ENCODE measurements at regions not wholly inside any gene's neighbourhood (a gene's known extent, or its start where the extent isn't known, plus 50 kb on each side); places are given as distances from the start of the nearest gene placed in this dataset.
"Not testable (repeated sequence)": the region's sequence is repeated elsewhere in the genome, so short reads cannot be mapped to it uniquely, and the experiment has no call there.

- not testable (repeated sequence) for H3K4me1 ChIP-seq (ENCODE audit: control insufficient read depth, insufficient read depth, low read length); H3K9ac ChIP-seq (ENCODE audit: low read length); H3K36me3 ChIP-seq (ENCODE audit: control insufficient read depth, insufficient read depth, low read length, severe bottlenecking); H3K9me3 ChIP-seq (ENCODE audit: control insufficient read depth, low read length); H3K4me3 ChIP-seq (ENCODE audit: low read length); DNase-seq (ENCODE audit: low read depth)
- peaks cover 17% of the 10 kb centered on the region for H3K27me3 ChIP-seq (replicated peaks; ENCODE audit: control insufficient read depth, insufficient read depth, low read length)
Observed at GRCh38 chr21:31513541-31513940, 146.0 kb upstream of the SOD1 start.

GRCh38 chr21:31511999-31512398 is 147.5 kb upstream of the SOD1 start:
- not testable (repeated sequence) for H3K4me3 ChIP-seq (ENCODE audit: low read length); H3K4me1 ChIP-seq (ENCODE audit: control insufficient read depth, insufficient read depth, low read length); DNase-seq (ENCODE audit: low read depth); H3K36me3 ChIP-seq (ENCODE audit: control insufficient read depth, insufficient read depth, low read length, severe bottlenecking); H3K9me3 ChIP-seq (ENCODE audit: control insufficient read depth, low read length); H3K9ac ChIP-seq (ENCODE audit: low read length)
- peaks cover 17% of the 10 kb centered on the region for H3K27me3 ChIP-seq (replicated peaks; ENCODE audit: control insufficient read depth, insufficient read depth, low read length)

- Histone ChIP-seq H3K4me3 (ENCODE audit: low read length) (no peak overlapping the region), H3K36me3 (ENCODE audit: control insufficient read depth, insufficient read depth, low read length, severe bottlenecking) (no peaks in the 10 kb centered on the region), H3K4me1 (ENCODE audit: control insufficient read depth, insufficient read depth, low read length) (no peaks in the 10 kb centered on the region), H3K9me3 (ENCODE audit: control insufficient read depth, low read length) (no peaks in the 10 kb centered on the region), H3K27me3 (replicated peaks; ENCODE audit: control insufficient read depth, insufficient read depth, low read length) (peaks cover 17% of the 10 kb centered on the region), H3K9ac (ENCODE audit: low read length) (no peak overlapping the region)
- DNase-seq (ENCODE audit: low read depth) = no peak
Observed at GRCh38 chr21:31511258-31511657, 148.2 kb upstream of the SOD1 start.

GRCh38 chr21:31509194-31510017 is 150.1 kb upstream of the SOD1 start:
- Histone ChIP-seq H3K4me3 (ENCODE audit: low read length) (no peak overlapping the region), H3K27me3 (replicated peaks; ENCODE audit: control insufficient read depth, insufficient read depth, low read length) (peaks cover 6% of the 10 kb centered on the region), H3K9ac (ENCODE audit: low read length) (no peak overlapping the region), H3K9me3 (ENCODE audit: control insufficient read depth, low read length) (no peaks in the 10 kb centered on the region), H3K36me3 (ENCODE audit: control insufficient read depth, insufficient read depth, low read length, severe bottlenecking) (no peaks in the 10 kb centered on the region), H3K4me1 (ENCODE audit: control insufficient read depth, insufficient read depth, low read length) (no peaks in the 10 kb centered on the region)
- DNase-seq (ENCODE audit: low read depth) = peak; percentile 5

GRCh38 chr21:31505975-31506374 is 153.5 kb upstream of the SOD1 start:
- Histone ChIP-seq H3K9ac (ENCODE audit: low read length) (no peak overlapping the region), H3K27me3 (replicated peaks; ENCODE audit: control insufficient read depth, insufficient read depth, low read length) (peaks cover under 1% of the 10 kb centered on the region), H3K9me3 (ENCODE audit: control insufficient read depth, low read length) (no peaks in the 10 kb centered on the region), H3K4me3 (ENCODE audit: low read length) (no peak overlapping the region), H3K4me1 (ENCODE audit: control insufficient read depth, insufficient read depth, low read length) (no peaks in the 10 kb centered on the region), H3K36me3 (ENCODE audit: control insufficient read depth, insufficient read depth, low read length, severe bottlenecking) (no peaks in the 10 kb centered on the region)
- DNase-seq (ENCODE audit: low read depth) = no peak

- Histone ChIP-seq H3K4me3 (ENCODE audit: low read length) (no peak overlapping the region), H3K36me3 (ENCODE audit: control insufficient read depth, insufficient read depth, low read length, severe bottlenecking) (no peaks in the 10 kb centered on the region), H3K4me1 (ENCODE audit: control insufficient read depth, insufficient read depth, low read length) (no peaks in the 10 kb centered on the region), H3K27me3 (replicated peaks; ENCODE audit: control insufficient read depth, insufficient read depth, low read length) (peaks cover 4% of the 10 kb centered on the region), H3K9ac (ENCODE audit: low read length) (no peak overlapping the region), H3K9me3 (ENCODE audit: control insufficient read depth, low read length) (no peaks in the 10 kb centered on the region)
- no peak for DNase-seq (ENCODE audit: low read depth)
Observed at GRCh38 chr21:31503939-31504338, 155.6 kb upstream of the SOD1 start.

GRCh38 chr21:31503467-31503866 is 156.0 kb upstream of the SOD1 start:
- DNase-seq (ENCODE audit: low read depth) = no peak
- Histone ChIP-seq H3K27me3 (replicated peaks; ENCODE audit: control insufficient read depth, insufficient read depth, low read length) (peaks cover 4% of the 10 kb centered on the region), H3K9ac (ENCODE audit: low read length) (no peak overlapping the region), H3K9me3 (ENCODE audit: control insufficient read depth, low read length) (no peaks in the 10 kb centered on the region), H3K4me3 (ENCODE audit: low read length) (no peak overlapping the region), H3K4me1 (ENCODE audit: control insufficient read depth, insufficient read depth, low read length) (no peaks in the 10 kb centered on the region), H3K36me3 (ENCODE audit: control insufficient read depth, insufficient read depth, low read length, severe bottlenecking) (no peaks in the 10 kb centered on the region)

GRCh38 chr21:31502537-31503143 is 156.9 kb upstream of the SOD1 start:
- Histone ChIP-seq H3K27me3 (replicated peaks; ENCODE audit: control insufficient read depth, insufficient read depth, low read length) (peaks cover 12% of the 10 kb centered on the region), H3K9ac (ENCODE audit: low read length) (no peak overlapping the region), H3K4me1 (ENCODE audit: control insufficient read depth, insufficient read depth, low read length) (no peaks in the 10 kb centered on the region), H3K4me3 (ENCODE audit: low read length) (no peak overlapping the region), H3K9me3 (ENCODE audit: control insufficient read depth, low read length) (no peaks in the 10 kb centered on the region), H3K36me3 (ENCODE audit: control insufficient read depth, insufficient read depth, low read length, severe bottlenecking) (no peaks in the 10 kb centered on the region)
- DNase-seq (ENCODE audit: low read depth) = no peak

- Histone ChIP-seq H3K4me1 (ENCODE audit: control insufficient read depth, insufficient read depth, low read length) (no peaks in the 10 kb centered on the region), H3K36me3 (ENCODE audit: control insufficient read depth, insufficient read depth, low read length, severe bottlenecking) (no peaks in the 10 kb centered on the region), H3K9ac (ENCODE audit: low read length) (no peak overlapping the region), H3K4me3 (ENCODE audit: low read length) (no peak overlapping the region), H3K27me3 (replicated peaks; ENCODE audit: control insufficient read depth, insufficient read depth, low read length) (peaks cover 12% of the 10 kb centered on the region), H3K9me3 (ENCODE audit: control insufficient read depth, low read length) (no peaks in the 10 kb centered on the region)
- DNase-seq (ENCODE audit: low read depth) = no peak
Observed at GRCh38 chr21:31501926-31502325, 157.6 kb upstream of the SOD1 start.

- H3K9me3 ChIP-seq (ENCODE audit: control insufficient read depth, low read length) = no peaks in the 10 kb centered on the region
- H3K27me3 ChIP-seq (replicated peaks; ENCODE audit: control insufficient read depth, insufficient read depth, low read length) = peaks cover 12% of the 10 kb centered on the region
- H3K36me3 ChIP-seq (ENCODE audit: control insufficient read depth, insufficient read depth, low read length, severe bottlenecking) = no peaks in the 10 kb centered on the region
- no peak overlapping the region for H3K9ac ChIP-seq (ENCODE audit: low read length)
- DNase-seq (ENCODE audit: low read depth) = no peak
- H3K4me3 ChIP-seq (ENCODE audit: low read length) = no peak overlapping the region
- no peaks in the 10 kb centered on the region for H3K4me1 ChIP-seq (ENCODE audit: control insufficient read depth, insufficient read depth, low read length)
Observed at GRCh38 chr21:31500982-31501381, 156.9 kb upstream of the TIAM1 start.

- Histone ChIP-seq H3K9me3 (ENCODE audit: control insufficient read depth, low read length) (no peaks in the 10 kb centered on the region), H3K4me3 (ENCODE audit: low read length) (no peak overlapping the region), H3K36me3 (ENCODE audit: control insufficient read depth, insufficient read depth, low read length, severe bottlenecking) (no peaks in the 10 kb centered on the region), H3K4me1 (ENCODE audit: control insufficient read depth, insufficient read depth, low read length) (no peaks in the 10 kb centered on the region), H3K9ac (ENCODE audit: low read length) (no peak overlapping the region), H3K27me3 (replicated peaks; ENCODE audit: control insufficient read depth, insufficient read depth, low read length) (peaks cover 12% of the 10 kb centered on the region)
- DNase-seq (ENCODE audit: low read depth) = no peak
Observed at GRCh38 chr21:31500071-31500470, 156.0 kb upstream of the TIAM1 start.
